ENCODE measurements at regions not wholly inside any gene's neighbourhood (a gene's known extent, or its start where the extent isn't known, plus 50 kb on each side); places are given as distances from the start of the nearest gene placed in this dataset.

DNA sequence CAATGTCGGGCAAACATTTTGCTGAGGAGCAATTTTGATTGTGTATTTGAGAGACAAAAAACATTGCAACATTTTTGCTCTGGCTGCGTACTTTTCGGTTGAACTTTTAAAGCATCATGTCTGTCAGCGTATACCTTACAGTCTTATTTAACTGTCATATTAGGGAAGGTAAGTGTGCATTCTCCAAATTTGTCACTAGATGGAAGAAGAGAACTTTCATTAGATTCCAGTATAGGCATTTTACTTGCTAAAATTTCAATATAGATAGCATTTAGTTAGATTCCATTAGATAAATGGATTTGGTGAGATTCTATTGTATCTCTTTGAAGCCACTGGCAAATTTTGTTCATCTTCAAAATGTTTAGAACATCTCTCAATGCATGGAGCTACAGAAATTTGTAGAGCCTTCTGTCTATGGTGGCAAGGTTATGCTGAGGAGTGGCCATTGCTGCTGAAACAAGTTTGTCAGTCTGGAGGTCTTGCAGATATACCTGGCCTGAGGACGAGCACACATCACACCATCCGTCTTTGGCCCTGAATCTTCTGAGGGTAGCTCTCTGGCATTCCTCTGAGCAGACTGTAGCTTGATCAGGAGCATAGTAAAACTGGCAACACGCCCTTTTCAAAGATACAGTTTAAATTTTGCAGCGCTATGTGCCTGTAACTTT, 437.5 kb upstream of the MBL2 start:
- Histone ChIP-seq H3K36me3 (ENCODE audit: control insufficient read depth, insufficient read depth, low read length) (no peaks in the 10 kb centered on the region), H3K4me3 (ENCODE audit: low read length) (no peak overlapping the region), H3K9me3 (ENCODE audit: control insufficient read depth, low read length) (peaks cover 12% of the 10 kb centered on the region), H3K9ac (ENCODE audit: extremely low read depth, low read length, poor library complexity, severe bottlenecking) (no peak overlapping the region), H3K4me1 (ENCODE audit: control insufficient read depth, insufficient read depth, low read length) (no peaks in the 10 kb centered on the region), H3K27me3 (ENCODE audit: control insufficient read depth, insufficient read depth, low read length, poor library complexity, severe bottlenecking) (no peaks in the 10 kb centered on the region), H3K27ac (ENCODE audit: low read depth, low read length) (no peak overlapping the region)
- Mint-ChIP-seq H3K4me1 (peaks cover 2% of the 10 kb centered on the region), H3K4me3 (no peak overlapping the region), H3K36me3 (ENCODE audit: low read depth) (peaks cover 2% of the 10 kb centered on the region), H3K27me3 (ENCODE audit: insufficient read depth) (no peaks in the 10 kb centered on the region), H3K27ac (no peak overlapping the region), H3K9me3 (peaks cover 16% of the 10 kb centered on the region)
- TF ChIP-seq, protein P1, sequence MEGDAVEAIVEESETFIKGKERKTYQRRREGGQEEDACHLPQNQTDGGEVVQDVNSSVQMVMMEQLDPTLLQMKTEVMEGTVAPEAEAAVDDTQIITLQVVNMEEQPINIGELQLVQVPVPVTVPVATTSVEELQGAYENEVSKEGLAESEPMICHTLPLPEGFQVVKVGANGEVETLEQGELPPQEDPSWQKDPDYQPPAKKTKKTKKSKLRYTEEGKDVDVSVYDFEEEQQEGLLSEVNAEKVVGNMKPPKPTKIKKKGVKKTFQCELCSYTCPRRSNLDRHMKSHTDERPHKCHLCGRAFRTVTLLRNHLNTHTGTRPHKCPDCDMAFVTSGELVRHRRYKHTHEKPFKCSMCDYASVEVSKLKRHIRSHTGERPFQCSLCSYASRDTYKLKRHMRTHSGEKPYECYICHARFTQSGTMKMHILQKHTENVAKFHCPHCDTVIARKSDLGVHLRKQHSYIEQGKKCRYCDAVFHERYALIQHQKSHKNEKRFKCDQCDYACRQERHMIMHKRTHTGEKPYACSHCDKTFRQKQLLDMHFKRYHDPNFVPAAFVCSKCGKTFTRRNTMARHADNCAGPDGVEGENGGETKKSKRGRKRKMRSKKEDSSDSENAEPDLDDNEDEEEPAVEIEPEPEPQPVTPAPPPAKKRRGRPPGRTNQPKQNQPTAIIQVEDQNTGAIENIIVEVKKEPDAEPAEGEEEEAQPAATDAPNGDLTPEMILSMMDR (conservative IDR thresholded peaks at IDR 0.05), result peak; percentile 82
- 63 to 72% methylated on average over 4 to 8 of the region's 8 CpGs for WGBS, 2 experiments (ENCODE audit: insufficient coverage in 1 of 2, insufficient read length in 1 of 2)
- DNase-seq, result peak; percentile 55

DNA sequence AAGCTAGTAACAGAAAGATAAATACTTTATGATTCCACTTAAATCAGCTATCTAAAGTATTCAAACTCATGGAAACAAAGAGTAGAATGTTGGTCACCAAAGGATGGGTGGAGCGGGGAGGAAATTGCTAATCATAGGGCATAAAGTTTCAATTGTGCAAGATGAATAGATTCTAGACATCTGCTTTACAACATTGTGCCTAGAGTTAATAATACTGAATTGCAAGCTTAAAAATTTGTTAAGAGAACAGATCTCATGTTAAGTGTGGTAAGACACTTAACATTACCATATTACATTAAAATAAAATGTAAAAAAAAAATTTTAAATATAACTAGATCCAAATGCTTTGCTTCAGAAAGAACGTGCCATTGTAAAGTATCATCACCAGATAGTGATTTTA, 411.1 kb upstream of the MBL2 start:
- peaks cover 18% of the 10 kb centered on the region for H3K9me3 ChIP-seq (ENCODE audit: control insufficient read depth, low read length)
- no peak overlapping the region for H3K27ac ChIP-seq (ENCODE audit: low read depth, low read length)
- Mint-ChIP-seq H3K27me3 (ENCODE audit: insufficient read depth) (no peaks in the 10 kb centered on the region), H3K36me3 (ENCODE audit: low read depth) (no peaks in the 10 kb centered on the region), H3K9me3 (peaks cover 23% of the 10 kb centered on the region), H3K4me3 (no peak overlapping the region), H3K27ac (no peak overlapping the region), H3K4me1 (no peaks in the 10 kb centered on the region)
- 91 to 100% methylated on average over 1 of the region's 2 CpGs for WGBS, 2 experiments (ENCODE audit: insufficient coverage in 1 of 2, insufficient read length in 1 of 2)
- no peak overlapping the region for H3K4me3 ChIP-seq (ENCODE audit: low read length)
- H3K36me3 ChIP-seq (ENCODE audit: control insufficient read depth, insufficient read depth, low read length), result no peaks in the 10 kb centered on the region
- TF ChIP-seq, protein P1 (conservative IDR thresholded peaks at IDR 0.05), result no peak
- no peak overlapping the region for H3K9ac ChIP-seq (ENCODE audit: extremely low read depth, low read length, poor library complexity, severe bottlenecking)
- H3K4me1 ChIP-seq (ENCODE audit: control insufficient read depth, insufficient read depth, low read length), result no peaks in the 10 kb centered on the region
- H3K27me3 ChIP-seq (ENCODE audit: control insufficient read depth, insufficient read depth, low read length, poor library complexity, severe bottlenecking), result no peaks in the 10 kb centered on the region
- no peak for DNase-seq

DNA sequence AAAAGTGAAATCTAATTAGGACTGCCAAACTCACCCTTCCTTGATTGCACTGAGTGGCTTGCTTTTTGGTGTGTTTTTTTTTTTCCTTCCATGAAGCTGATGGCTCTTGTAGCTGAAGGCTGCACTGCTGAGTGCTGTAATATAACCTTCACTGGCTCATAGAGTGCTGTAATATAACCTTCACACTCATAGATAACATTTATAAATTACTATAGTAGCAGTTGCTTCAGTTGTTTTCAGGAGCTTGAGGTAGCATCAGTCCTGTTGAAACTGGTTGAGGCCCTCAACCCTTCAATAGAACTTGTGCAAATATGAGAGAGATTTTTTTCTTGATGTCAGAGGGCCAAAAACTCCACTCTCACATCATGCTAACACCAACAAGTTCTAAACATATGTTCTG, 404.9 kb upstream of the MBL2 start:
- Histone ChIP-seq H3K27me3 (ENCODE audit: control insufficient read depth, insufficient read depth, low read length, poor library complexity, severe bottlenecking) (no peaks in the 10 kb centered on the region), H3K4me3 (ENCODE audit: low read length) (no peak overlapping the region), H3K9me3 (ENCODE audit: control insufficient read depth, low read length) (no peaks in the 10 kb centered on the region), H3K9ac (ENCODE audit: extremely low read depth, low read length, poor library complexity, severe bottlenecking) (no peak overlapping the region), H3K27ac (ENCODE audit: low read depth, low read length) (no peak overlapping the region), H3K4me1 (ENCODE audit: control insufficient read depth, insufficient read depth, low read length) (no peaks in the 10 kb centered on the region), H3K36me3 (ENCODE audit: control insufficient read depth, insufficient read depth, low read length) (no peaks in the 10 kb centered on the region)
- Mint-ChIP-seq H3K27ac (no peak overlapping the region), H3K9me3 (no peaks in the 10 kb centered on the region), H3K4me3 (no peak overlapping the region), H3K4me1 (no peaks in the 10 kb centered on the region), H3K36me3 (ENCODE audit: low read depth) (no peaks in the 10 kb centered on the region), H3K27me3 (ENCODE audit: insufficient read depth) (no peaks in the 10 kb centered on the region)
- no peak for DNase-seq
- TF ChIP-seq, protein P1 (conservative IDR thresholded peaks at IDR 0.05), result no peak

Data from endodermal cell (in vitro differentiated cells).